Stomach (tissue), 4 donors: ENCODE measurements at regions not wholly inside any gene's neighbourhood (a gene's known extent, or its start where the extent isn't known, plus 50 kb on each side); places are given as distances from the start of the nearest gene placed in this dataset.

Experiments
- CTCF ChIP-seq, 7 experiments: fragments of 450-650 bp in 4 of 7; fragments of 200-600 bp in 3 of 7; sonication (generic) in 3 of 7; IDR thresholded peaks; one replicate each; pipeline ENCODE4 v1.5.1; 2016 to 2019; ENCODE audit warnings: antibody characterized with exemption in 7 of 7, control low read depth in 2 of 7, mild to moderate bottlenecking in 1 of 7
- EP300 ChIP-seq: sonication (generic); formaldehyde crosslinking; IDR thresholded peaks from one replicate; pipeline ENCODE4 v1.6.1; 2017; ENCODE audit warnings: antibody characterized with exemption
- POLR2AphosphoS5 ChIP-seq, 3 donors: sonication (generic); formaldehyde crosslinking; IDR thresholded peaks; one replicate each; pipeline ENCODE4 v1.6.1; 2016; ENCODE audit warnings: antibody characterized with exemption in 3 of 3

GRCh38 chr6:165767228-165767627 lies 104.2 kb upstream of the PDE10A start:
- TF ChIP-seq CTCF (IDR thresholded peaks at IDR 0.05) (no peak), EP300 (no peak), POLR2AphosphoS5 (IDR thresholded peaks at IDR 0.05) (no peak)
